GM19043 (cell line): ENCODE measurements at regions not wholly inside any gene's neighbourhood (a gene's known extent, or its start where the extent isn't known, plus 50 kb on each side); places are given as distances from the start of the nearest gene placed in this dataset.

Experiments used
- ATAC-seq: cut with Tn5 transposase; IDR thresholded peaks from one replicate; pipeline ENCODE4 v1.9.1; 2021; ENCODE audit warnings: low read depth; ENCODE audit not compliant: unreplicated experiment

DNA sequence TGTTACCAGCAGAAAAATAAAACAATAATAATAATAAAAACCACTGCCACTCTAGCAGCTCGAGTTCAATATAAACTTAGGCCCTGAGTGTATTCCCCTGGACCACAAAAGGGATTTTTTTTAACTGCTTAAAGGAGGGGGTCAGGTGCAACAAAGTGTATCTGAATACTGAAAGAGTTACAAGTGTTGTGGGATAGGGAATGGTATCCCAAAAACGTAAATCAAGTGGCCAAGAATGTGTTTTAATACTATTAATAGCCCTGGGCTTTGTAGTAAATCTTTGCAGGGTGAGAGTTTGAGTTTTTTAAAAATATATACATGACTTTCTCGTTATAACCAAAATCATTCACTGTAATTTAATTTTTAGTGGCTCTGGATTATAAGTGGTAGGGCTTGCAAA, 860.1 kb upstream of the INTU start:
- ATAC-seq, result no peak

DNA sequence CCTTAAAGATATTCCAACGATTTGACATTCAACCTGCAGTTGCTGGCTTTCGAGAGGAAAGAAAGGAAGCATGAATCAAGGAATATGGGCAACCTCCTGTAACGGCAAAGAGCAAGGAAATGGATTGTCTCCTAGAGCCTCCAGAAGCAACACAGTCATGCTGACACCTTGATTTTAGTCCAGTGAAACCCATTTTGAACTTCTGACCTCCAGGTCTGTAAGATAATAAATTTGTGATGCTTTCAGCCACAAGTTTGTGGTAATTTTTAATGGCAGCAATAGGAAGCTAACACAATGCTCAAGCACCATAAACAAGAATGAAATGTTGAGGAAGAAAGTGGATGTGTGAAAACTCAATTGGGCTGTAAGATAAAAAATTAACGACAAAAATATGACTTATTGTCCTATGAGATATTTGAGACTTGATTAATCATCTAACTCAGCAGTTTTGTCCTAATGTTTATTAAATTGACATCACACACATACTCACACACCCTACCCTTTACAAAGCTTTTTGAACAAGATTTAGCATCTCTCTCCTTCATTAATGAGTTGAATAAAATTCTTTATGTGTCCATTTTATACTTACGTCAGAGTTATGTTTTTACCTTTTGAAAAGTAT, 857.2 kb upstream of the INTU start:
- ATAC-seq, result no peak

DNA sequence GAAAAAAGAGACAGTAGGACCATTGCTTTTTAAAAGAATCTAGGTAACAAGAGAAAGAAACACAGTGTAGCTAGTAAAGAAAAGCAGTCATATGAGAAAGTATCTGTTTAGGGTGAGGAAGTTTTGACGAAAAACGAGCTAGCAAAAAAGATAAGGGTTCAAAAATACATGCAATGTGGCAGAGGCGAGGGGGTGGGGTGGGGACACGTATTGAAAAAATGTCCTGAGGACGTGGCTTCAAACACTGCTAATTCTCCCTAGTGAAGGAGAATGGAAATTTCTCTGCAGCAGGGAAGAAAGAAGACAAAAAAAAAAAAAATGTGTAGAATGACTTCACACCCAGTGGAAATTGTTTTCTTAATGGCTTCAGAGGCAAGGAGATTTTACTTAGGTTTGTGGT, 856.4 kb upstream of the INTU start:
- ATAC-seq, result no peak

DNA sequence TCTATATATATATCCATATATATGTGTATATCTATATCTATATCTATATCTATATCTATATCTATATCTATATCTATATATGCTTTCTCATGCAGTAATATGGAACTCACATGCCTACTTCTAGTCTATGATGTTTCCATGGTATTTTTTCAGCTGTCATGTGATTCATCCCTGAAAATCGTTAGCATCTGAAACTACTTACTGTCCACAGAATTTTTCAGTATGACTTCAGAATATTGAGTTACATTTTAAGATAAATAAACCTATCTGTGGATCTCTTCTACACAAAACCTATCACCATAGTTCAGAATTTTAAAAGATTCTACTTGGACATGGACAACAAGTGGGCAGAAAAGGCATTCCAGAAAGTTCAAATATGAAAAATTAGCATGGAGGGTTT, 855.1 kb upstream of the INTU start:
- ATAC-seq, result no peak

DNA sequence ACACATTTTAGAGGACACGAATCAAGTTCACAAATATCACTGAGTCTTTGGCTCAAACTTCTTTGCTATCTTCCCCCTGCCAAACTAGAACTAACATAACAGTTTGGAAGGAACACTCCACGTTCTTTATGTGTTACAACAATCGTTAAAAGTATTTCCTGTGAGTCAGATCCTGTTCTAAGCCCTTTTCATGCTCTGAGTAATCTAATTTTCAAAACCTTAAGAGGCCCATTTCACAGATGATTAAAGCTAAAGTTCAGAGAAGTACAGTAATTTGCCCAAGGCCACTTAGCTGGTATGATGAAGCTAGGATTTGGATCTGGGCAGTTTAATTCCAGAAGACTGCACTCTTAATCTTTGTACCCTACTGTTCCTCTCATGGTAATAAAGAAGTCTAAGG, 854.4 kb upstream of the INTU start:
- ATAC-seq, result no peak

DNA sequence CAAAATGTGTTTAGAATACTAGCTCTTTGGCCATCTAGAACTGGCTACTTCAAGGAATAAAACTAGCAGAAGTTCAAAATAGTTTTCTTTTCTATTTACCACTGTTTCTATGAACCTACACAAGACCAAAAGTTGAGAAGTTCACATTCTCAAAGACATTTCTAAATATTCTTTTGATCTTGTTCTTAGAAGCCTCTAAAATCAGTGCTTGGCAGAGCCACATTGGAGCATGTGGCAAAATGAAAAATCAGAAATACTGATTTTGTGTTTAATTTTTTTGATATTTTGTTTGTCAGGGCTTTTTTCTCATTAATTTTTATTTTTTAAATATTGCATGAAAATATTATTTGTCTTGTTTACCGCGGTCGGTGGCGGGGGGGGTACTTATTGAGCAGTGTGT, 853.8 kb upstream of the INTU start:
- ATAC-seq, result no peak

DNA sequence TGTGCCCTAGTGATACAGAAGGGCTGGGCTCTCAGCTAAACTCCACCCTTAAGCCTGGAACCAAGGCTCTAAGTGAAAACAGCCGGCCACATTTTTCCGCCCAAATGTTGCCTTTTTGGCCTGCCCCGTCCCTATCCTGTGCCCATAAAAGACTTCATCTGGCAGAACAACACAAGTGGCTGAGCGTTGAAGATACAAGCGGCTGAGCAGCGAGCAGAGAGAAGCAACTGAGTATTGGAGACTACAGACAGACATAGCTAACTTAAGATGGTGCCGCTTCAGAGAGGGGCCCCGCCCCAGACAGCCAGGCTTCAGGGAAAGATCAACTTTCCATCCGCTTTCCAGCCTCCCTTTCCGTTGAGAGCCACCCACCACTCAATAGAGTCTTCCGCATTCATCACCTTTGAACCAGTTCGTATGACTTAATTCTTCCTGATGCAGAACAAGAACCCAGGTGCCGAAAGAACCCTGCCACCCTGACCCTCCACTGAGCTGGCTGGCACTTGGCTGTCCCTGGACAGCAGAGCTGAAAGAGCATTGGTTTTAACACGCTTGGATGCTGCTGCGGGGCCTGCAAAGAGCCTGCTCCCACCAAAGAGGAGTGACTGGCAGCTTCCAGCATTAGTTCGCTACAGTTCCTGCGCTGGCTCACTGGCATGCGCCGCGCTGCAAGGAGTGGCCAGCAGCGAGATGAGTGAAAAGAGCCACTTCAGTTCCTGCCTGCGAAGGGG, 853.2 kb upstream of the INTU start:
- no peak for ATAC-seq

DNA sequence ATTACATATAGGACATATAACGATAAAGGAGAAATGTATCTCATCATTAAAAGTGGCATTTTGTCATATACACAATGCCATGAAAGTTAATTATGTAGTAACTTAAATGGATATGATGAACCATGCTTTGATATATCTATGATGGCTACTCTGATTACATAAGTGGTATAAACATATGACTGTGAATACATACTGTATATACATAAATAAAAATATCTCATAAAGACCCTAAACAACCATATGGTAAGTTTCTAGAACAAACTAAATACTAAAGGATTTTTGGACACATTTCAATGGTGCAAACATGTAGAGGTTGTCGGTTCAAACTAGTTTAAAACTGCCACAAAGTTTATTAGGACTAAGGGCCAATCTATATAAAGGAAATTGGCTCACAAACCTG, 849.6 kb upstream of the INTU start:
- no peak for ATAC-seq

DNA sequence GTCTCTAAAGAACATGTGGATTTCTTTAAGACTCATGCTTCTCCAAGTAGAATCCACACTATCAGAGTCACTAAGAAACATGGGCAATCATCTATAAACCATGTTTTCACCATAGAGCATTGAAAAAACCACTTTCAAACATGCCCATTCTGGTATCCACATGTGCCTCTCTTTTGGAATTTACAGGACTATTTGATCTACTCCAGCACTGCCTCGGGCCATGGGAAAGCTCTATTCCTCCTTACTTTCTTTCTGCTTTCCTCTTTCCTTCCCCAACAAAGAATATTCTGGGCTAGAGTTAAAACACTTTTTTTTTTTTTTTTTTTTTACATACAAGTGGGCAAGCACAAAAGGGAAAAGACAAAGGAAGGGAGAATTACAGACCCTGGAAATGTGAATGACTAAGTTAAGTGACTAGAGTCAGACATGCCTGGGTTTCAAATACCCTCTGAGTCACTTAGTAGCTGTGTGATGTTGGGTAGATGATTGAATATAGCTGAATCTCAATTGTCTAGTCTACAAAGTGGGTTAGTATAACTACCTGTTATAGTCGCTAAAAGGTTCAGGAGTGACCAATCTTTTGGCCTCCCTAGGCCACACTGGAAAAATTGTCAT, 847.7 kb upstream of the INTU start:
- no peak for ATAC-seq

DNA sequence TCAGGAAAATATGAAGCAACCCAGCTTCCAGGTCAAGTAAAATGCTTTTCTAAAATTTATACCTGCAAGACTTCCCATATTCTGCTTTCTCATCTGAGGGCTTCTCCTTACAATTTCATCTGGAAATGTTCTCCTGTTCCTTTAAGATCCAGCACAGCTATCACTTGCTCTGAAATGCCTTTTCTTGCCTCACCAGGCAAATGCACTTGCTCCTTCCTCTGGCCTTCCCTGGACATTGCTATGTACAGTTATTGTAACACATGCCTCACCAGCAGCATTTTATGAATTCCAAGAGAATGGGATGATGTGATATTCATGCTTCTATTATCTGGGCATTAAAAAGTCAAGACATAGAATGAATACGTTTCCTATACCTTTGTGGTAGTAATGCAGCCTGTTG, 842.1 kb upstream of the INTU start:
- no peak for ATAC-seq

DNA sequence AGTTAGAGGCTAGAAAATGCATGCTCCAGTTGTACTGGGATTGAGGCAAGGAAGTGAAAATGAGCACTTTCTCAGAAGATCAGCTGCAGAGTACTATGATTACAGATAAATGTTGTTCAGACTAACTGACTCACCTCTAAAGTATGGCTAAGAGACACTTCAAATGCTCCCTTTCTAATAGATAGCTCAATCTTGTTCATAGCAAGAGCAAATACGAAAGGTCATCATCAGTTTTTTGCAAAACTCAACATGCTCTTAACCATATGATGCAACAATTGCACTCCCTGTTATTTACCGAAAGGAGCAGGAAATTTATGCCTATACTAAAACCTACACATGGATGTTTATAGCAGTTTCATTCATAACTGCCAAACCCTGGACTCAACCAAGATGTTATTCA, 838.4 kb upstream of the INTU start:
- no peak for ATAC-seq

DNA sequence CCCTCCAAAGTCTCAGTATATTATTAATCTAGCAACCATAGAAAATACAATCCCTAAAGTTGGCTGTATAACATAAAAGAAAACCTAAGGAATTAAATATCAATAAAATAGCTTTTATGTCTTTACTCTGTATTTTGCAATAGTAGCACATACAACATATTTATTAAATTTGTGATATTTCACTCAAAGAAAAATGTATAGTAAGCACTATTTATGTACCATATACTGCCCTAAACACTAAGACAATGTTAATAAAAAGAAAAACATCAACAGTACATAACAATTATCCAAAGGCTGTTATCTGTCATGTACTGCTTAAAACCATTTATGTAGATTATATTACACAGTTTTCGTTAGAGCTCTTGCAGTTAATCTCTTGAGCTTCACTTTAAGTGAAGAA, 834.5 kb upstream of the INTU start:
- no peak for ATAC-seq

DNA sequence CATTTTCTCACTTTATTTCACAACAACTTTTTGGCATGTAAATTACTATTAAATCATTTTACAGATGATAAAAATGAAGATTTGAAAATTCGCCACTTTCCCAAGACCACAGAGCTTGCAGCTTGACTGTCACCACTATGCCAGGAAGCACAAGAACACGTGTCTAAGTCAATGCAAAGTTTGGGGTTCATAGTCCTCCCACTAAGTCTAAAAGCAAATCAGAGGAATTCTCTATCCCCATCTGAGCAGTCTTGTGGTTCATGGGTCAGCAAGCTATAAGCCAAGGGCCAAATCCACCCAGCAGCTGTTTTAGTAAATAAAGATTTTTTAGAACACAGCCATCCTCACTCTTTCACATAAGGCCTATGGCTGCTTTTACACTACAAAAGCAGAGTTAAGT, 833.3 kb upstream of the INTU start:
- no peak for ATAC-seq

DNA sequence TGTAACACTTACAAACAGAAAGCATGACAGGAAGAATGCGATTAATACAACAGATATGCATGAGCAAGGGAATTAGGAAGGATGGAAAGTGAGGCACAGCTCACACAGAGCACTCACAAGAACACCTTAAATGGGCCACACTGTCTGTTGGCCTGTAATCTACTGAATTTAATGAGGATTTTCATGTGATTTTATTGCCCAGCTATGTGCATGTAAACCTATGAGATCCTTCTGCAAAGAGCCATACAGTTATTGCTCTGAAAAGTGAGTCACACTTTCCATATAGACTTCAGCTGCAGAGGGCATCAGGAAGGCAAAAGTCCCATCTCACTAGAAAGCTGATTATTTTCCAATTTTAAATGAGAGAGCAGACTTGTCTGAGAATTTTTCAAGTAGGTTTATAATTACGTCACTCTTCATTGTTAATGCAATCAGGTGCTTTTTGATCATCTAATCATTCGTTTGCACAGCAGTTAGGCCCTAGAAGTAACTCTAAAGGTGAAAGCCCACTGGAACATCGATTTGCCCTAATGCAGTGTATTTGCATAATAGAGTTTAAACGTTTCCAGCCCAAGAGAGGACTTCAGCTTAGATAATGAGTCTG, 832.7 kb upstream of the INTU start:
- ATAC-seq, result no peak

DNA sequence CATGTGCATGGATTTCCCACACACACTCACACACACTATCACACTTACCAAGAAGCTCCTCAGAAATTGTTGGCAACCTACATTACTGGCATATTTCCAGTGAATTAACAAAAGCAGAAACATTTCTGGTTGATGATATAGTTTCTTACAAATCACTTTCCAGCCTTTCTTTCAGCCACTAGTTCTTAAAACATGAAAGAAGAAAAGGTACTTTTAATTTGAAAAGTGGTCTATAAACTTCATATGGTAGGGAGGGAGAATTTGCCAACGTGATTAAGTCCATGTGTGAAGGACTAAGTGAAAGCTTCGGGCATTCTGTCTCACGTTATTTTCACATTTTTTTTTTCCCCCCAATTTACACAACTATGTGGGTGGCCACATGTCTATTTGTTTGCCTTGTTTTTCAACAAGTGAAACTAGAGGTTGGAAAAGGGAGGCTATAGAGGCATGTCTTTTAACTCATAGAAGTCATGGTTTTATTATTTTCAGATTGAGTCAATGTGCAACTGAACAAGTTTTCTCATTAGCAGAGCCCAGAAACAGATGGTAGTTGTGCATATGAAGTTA, 832.1 kb upstream of the INTU start:
- ATAC-seq, result no peak

DNA sequence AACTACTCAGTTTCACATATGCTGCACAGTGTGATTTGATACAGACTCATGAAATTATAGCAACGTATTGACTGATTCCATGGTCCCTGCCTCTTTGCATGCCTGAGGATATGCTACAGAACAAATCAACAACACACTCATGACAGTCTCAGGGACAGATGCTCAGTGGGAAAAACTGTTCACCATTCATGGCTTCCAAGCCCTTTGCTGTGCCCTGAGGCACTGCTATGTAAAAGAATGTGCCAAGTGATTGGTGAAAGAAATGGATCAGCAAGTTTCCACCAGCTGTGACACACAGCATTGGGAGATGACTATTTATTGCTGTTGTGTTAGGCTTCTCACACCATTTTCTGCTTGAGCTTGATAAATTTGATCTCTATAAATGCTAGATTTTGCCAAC, 825.6 kb upstream of the INTU start:
- ATAC-seq, result no peak

DNA sequence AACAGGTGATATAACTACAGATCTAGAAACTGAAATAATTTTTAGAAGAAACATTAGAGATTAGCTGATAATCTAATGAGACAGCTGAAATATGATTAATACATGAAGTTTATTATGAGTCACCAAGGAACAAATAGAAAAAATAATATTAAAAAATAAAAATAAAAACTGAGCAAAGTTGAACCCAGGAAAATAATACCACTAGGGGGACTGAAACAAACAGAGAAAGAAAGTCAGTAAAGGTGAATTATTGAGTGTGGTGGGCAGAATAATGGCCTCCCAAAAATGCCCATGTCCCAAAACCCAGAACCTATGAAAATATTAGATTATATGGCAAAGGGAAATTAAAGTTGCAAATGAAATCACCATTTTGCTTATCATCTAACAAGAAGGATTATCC, 820.7 kb upstream of the INTU start:
- ATAC-seq, result no peak

DNA sequence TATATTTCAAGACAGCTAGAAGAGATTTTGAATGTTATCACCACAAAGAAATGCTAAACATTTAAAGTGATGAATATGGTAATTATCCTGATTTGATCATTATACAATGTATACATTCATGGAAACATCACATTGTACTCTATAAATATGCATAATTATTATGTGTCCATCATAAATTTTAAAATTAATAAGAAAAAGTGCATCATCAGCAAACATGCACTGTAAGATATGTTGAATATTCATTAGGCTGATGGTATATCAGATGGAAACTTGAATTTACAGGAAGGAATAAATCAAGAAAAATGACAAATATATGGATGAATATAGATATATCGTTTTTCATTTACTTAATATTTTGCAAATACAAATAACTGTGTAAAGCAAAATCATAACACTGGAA, 812.1 kb upstream of the INTU start:
- ATAC-seq, result no peak

DNA sequence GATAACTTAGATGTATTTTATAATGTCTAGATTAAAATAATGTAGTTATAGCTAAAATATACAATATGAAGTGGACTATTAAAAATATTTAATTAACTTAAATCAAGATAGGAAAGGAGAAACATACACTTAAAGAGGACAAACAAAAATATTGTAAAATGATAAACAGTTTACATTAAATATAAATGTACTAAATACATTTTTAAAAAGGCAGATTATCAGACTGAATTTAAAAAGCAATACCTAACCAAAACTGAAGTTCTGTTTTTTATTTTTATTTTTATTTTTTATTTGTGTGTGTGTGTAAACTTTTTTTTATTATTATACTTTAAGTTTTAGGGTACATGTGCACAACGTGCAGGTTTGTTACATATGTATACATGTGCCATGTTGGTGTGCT, 811.6 kb upstream of the INTU start:
- ATAC-seq, result no peak

DNA sequence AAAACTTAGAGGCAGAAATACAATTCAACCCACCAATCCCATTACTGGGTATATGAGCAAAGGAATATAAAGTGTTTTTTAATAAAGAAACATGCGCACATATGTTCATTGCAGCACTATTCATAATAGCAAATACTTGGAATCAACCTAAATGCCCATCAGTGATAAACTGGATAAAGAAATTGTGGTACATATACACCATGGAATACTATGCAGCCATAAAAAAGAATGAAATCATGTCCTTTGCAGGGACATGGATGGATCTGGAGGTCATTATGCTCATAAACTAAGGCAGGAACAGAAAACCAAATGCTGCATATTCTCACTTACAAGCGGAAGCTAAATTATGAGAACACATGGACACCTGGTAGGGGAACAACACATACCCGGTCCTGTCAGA, 807.7 kb upstream of the INTU start:
- no peak for ATAC-seq

DNA sequence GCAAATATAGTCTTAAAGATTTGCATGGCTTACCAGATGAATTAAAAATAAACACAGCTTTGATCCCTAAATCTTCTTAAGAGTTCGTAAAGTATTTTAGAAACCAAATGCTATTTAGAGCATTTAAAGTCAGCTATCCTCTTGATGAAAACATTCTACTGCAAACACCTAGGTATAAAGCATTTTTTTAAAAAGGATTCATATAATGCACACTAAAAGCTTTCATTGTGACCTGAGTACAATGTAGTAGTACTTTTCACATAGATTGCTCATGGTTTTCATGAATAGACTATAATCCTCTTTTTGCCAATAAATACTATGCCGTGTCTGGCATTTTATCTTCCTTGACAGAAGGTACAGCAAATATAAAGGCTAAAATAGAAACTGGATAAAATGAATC, 805.1 kb upstream of the INTU start:
- ATAC-seq, result no peak

DNA sequence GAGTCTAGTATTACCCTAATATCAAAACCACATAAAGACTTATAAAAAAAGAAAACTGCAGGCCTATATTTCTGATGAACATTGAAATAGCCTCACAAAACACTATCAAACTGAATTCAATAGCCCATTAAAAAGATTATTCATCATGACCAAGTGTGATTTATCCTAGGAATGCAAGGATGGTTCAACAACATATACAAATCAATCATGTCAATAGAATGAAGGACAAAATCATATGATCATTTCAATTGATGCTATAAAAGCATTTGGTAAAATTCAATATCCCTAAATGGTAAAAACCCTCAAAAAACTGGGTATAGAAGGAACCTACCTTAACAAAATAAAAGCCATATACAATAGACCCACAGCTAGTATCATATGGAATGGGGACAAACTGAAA, 797.9 kb upstream of the INTU start:
- ATAC-seq, result no peak
